GM12878 (cell line): ENCODE measurements at regions not wholly inside any gene's neighbourhood (a gene's known extent, or its start where the extent isn't known, plus 50 kb on each side); places are given as distances from the start of the nearest gene placed in this dataset.
"Not testable (repeated sequence)": the region's sequence is repeated elsewhere in the genome, so short reads cannot be mapped to it uniquely, and the experiment has no call there.

Experiments
- ATAC-seq: fragments of 200-7000 bp; cut with Tn5 transposase; 3 replicates; pipeline ENCODE4 v1.9.1; 2020; ENCODE audit warnings: mild to moderate bottlenecking, moderate library complexity
- BruUV-seq: library from RNA; stranded (reverse); fragments of 400-500 nt; replicated peaks from 2 replicates; lab custom pipeline; 2021; lab: Mats Ljungman, UMichigan
- CTCF ChIA-PET: fragments of 300-600 bp; sonication (Branson Sonifier 250); formaldehyde crosslinking; extraction: SDS; loops from one replicate; lab custom pipeline; 2021; ENCODE audit warnings: inconsistent platforms; lab: Yijun Ruan, JAX
- POLR2A ChIA-PET: fragments of 350-600 bp; formaldehyde crosslinking; extraction: SDS; loops from one replicate; lab custom pipeline; 2021; ENCODE audit warnings: inconsistent platforms; lab: Charles Lee
- RAD21 ChIA-PET: fragments of 300-600 bp; sonication (Branson Sonifier 250); formaldehyde crosslinking; loops from one replicate; lab custom pipeline; 2023; ENCODE audit warnings: antibody characterized with exemption; ENCODE audit not compliant: unreplicated experiment; lab: Charles Lee
- SMC1A ChIA-PET: fragments of 300-600 bp; sonication (Branson Sonifier 250); formaldehyde crosslinking; loops from one replicate; lab custom pipeline; 2023; ENCODE audit not compliant: unreplicated experiment, uncharacterized antibody; lab: Charles Lee
- DNase-seq: peaks from one replicate; pipeline ENCODE4 v3.0.0-alpha.2; 2011; ENCODE audit warnings: low read depth, low spot score
- FAIRE-seq: peaks from 3 replicates; lab custom pipeline; 2011; peaks lifted over from hg19 to GRCh38; lab: Jason Lieb, UNC
- H2AFZ ChIP-seq: 2 replicates; pipeline ENCODE4 v1.6.0; 2011; ENCODE audit warnings: low read depth, low read length, control low read depth; ENCODE audit not compliant: control insufficient read depth
- H3K27ac ChIP-seq: 2 replicates; pipeline ENCODE4 v1.5.1; 2011; ENCODE audit warnings: control low read depth; ENCODE audit not compliant: control insufficient read depth, insufficient read depth
- H3K27me3 ChIP-seq, 2 experiments: replicated peaks in 1 of 2; 2 replicates each; pipeline versions ENCODE4 v1.6.0 to v1.6.1; 2011; ENCODE audit warnings: low read length in 1 of 2; ENCODE audit not compliant: control insufficient read depth in 2 of 2, insufficient read depth in 2 of 2
- H3K36me3 ChIP-seq, 2 experiments: 2 replicates each; pipeline ENCODE4 v1.5.1; 2011; ENCODE audit warnings: low read length in 1 of 2; ENCODE audit not compliant: control insufficient read depth in 2 of 2, insufficient read depth in 2 of 2
- H3K4me1 ChIP-seq: 2 replicates; pipeline ENCODE4 v1.6.1; 2011; ENCODE audit warnings: mild to moderate bottlenecking, low read length, moderate library complexity, mixed read lengths; ENCODE audit not compliant: control insufficient read depth, insufficient read depth
- H3K4me2 ChIP-seq: 2 replicates; pipeline ENCODE4 v1.6.0; 2011; ENCODE audit warnings: control low read depth; ENCODE audit not compliant: control insufficient read depth, insufficient read depth
- H3K4me3 ChIP-seq: fragments of 200-600 bp; sonication (generic); 2 replicates; pipeline ENCODE4 v1.5.1; 2016
- H3K79me2 ChIP-seq: 2 replicates; pipeline ENCODE4 v1.6.0; 2011; ENCODE audit warnings: low read length; ENCODE audit not compliant: control insufficient read depth, insufficient read depth
- H3K9ac ChIP-seq: 2 replicates; pipeline ENCODE4 v1.8.0; 2011; ENCODE audit warnings: low read length, control low read depth, mixed read lengths; ENCODE audit not compliant: control insufficient read depth, insufficient read depth
- H3K9me3 ChIP-seq: replicated peaks from 3 replicates; pipeline ENCODE4 v1.5.1; 2011; ENCODE audit warnings: mild to moderate bottlenecking, low read length; ENCODE audit not compliant: control insufficient read depth, insufficient read depth
- H4K20me1 ChIP-seq: 2 replicates; pipeline ENCODE4 v1.6.0; 2011; ENCODE audit not compliant: control insufficient read depth, insufficient read depth
- ZNF687 ChIP-seq: fragments of 450-650 bp; IDR thresholded peaks from 2 replicates; pipeline ENCODE4 v1.6.1; 2017; ENCODE audit warnings: mild to moderate bottlenecking, moderate library complexity
- WGBS: methylation state at CpG from one replicate; pipeline ENCODE4 v1.1.6; 2016; ENCODE audit warnings: low lambda C conversion rate; ENCODE audit not compliant: insufficient replicate concordance, insufficient coverage; ENCODE audit errors: missing lambda C conversion rate; 5-methylcytosine and 5-hydroxymethylcytosine counted together
- in situ Hi-C: fragments of 300-500 bp; cut with MboI; formaldehyde crosslinking; loops from 9 replicates; pipeline ENCODE4 v1.14.3; 2018; ENCODE audit warnings: mixed read lengths
- intact Hi-C: fragments of 100-400 bp; cut with micrococcal nuclease; formaldehyde crosslinking; loops from one replicate; pipeline ENCODE4 v1.14.2; 2022; ENCODE audit not compliant: unreplicated experiment

- ATAC-seq (no peak), FAIRE-seq (no peak), DNase-seq (no peak)
- Histone ChIP-seq H3K4me2 (no peak overlapping the region), H3K36me3 (no peaks in the 10 kb centered on the region), H3K27me3 (no peaks in the 10 kb centered on the region), H2AFZ (no peak overlapping the region), H3K4me3 (no peak overlapping the region), H3K9me3 (no peaks in the 10 kb centered on the region), H3K79me2 (no peaks in the 10 kb centered on the region), H3K27ac (no peak overlapping the region), H3K9ac (no peak overlapping the region), H4K20me1 (no peaks in the 10 kb centered on the region), H3K4me1 (no peaks in the 10 kb centered on the region)
- ChIA-PET CTCF (interaction anchor here (1.7 kb wide), 1 partner anchor 12 kb away, joined by 7 read pairs; no protein-coding TSS in a partner anchor), SMC1A (no interaction called here), POLR2A (no interaction called here), RAD21 (no interaction called here)
- intact Hi-C loops, result no loop called here
- TF ChIP-seq ZNF687, result no peak
- in situ Hi-C loops, result no loop called here
- WGBS, result 26% methylated on average over 7 of the region's 7 CpGs
- no TSS peak for BruUV-seq
Observed at GRCh38 chrX:92270936-92271855, 492.0 kb downstream of the PCDH11X start.

GRCh38 chrX:92278556-92278955 is 499.4 kb downstream of the PCDH11X start:
- H3K36me3 ChIP-seq, H4K20me1 ChIP-seq, BruUV-seq, DNase-seq, SMC1A ChIA-PET, H2AFZ ChIP-seq, H3K4me1 ChIP-seq, H3K4me3 ChIP-seq, CTCF ChIA-PET, H3K27ac ChIP-seq, H3K9me3 ChIP-seq, H3K4me2 ChIP-seq, intact Hi-C loops, H3K9ac ChIP-seq, ATAC-seq, in situ Hi-C loops, H3K79me2 ChIP-seq, FAIRE-seq, POLR2A ChIA-PET, H3K27me3 ChIP-seq, RAD21 ChIA-PET: not testable (repeated sequence)
- 34% methylated on average over 6 of the region's 7 CpGs for WGBS

GRCh38 chrX:92280347-92280746 is 501.2 kb downstream of the PCDH11X start:
- BruUV-seq, DNase-seq, in situ Hi-C loops, H3K4me2 ChIP-seq, POLR2A ChIA-PET, SMC1A ChIA-PET, intact Hi-C loops, RAD21 ChIA-PET, CTCF ChIA-PET, FAIRE-seq, H3K36me3 ChIP-seq, H3K4me1 ChIP-seq, ATAC-seq, H3K4me3 ChIP-seq, H3K9me3 ChIP-seq, H2AFZ ChIP-seq, H4K20me1 ChIP-seq, H3K9ac ChIP-seq, H3K79me2 ChIP-seq, H3K27ac ChIP-seq, H3K27me3 ChIP-seq: not testable (repeated sequence)
- 79% methylated on average over 2 of the region's 2 CpGs for WGBS
